ENCODE measurements at regions not wholly inside any gene's neighbourhood (a gene's known extent, or its start where the extent isn't known, plus 50 kb on each side); places are given as distances from the start of the nearest gene placed in this dataset.

DNA sequence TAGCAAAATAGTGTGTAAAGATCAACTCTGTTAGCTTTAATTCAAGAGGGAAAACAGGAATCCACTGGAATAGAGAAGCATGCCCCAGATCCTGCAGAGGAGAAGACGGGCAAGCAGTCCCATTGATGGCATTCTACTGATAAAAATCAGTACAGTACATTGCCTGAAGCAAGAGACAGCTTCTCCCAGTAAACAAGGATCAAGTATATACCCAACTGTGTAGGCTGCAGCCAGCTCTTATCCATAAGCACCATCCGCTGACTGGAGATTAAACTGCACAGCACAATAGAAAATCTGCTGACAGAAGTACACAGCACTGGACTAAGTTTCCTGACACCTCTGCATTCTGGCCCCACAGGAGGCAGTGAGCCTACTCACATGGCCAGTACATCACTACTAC is 110.1 kb downstream of the COX18 start:
- Histone ChIP-seq H3K9me3 (no peaks in the 10 kb centered on the region), H3K27ac (no peak overlapping the region), H3K27me3 (no peaks in the 10 kb centered on the region), H3K4me3 (no peak overlapping the region), H3K36me3 (no peaks in the 10 kb centered on the region), H3K4me1 (no peaks in the 10 kb centered on the region)
- DNase-seq (ENCODE audit: extremely low spot score in 2 of 2): no peak
- TF ChIP-seq POLR2AphosphoS5 (IDR thresholded peaks at IDR 0.05; ENCODE audit: insufficient read depth in 1 of 2, low read depth in 1 of 2) (no peak), POLR2A (IDR thresholded peaks at IDR 0.05) (no peak), CTCF (IDR thresholded peaks at IDR 0.05) (no peak)
- intact Hi-C loops (cut with DNase I): no loop called here

DNA sequence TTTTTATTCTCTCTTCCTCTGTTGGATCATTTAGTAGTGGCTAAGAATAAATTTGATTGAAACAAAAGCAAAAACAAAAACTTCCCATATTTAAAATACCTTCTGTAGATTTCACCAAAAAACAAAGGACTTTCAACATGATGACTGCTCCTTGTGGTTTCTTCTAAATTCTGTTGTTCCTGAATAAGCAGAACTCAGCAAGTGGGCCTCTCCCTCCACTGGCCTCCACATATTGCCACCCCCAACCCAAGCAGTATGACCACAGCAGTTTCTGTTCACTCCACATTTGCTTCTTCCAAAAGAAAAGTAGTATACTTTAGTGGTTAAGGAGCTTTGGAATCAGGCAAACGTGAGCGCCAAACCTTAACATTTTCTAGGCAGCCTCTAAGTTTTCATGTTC is 114.7 kb downstream of the COX18 start:
- H3K4me1 ChIP-seq: no peaks in the 10 kb centered on the region
- no peaks in the 10 kb centered on the region for H3K36me3 ChIP-seq
- intact Hi-C loops (cut with DNase I): no loop called here
- no peak overlapping the region for H3K27ac ChIP-seq
- H3K9me3 ChIP-seq: no peaks in the 10 kb centered on the region
- no peak for TF ChIP-seq POLR2A (IDR thresholded peaks at IDR 0.05)
- no peak for TF ChIP-seq POLR2AphosphoS5 (IDR thresholded peaks at IDR 0.05; ENCODE audit: insufficient read depth in 1 of 2, low read depth in 1 of 2)
- no peak for TF ChIP-seq CTCF (IDR thresholded peaks at IDR 0.05)
- H3K4me3 ChIP-seq: no peak overlapping the region
- no peaks in the 10 kb centered on the region for H3K27me3 ChIP-seq
- no peak for DNase-seq (ENCODE audit: extremely low spot score in 2 of 2)

- Histone ChIP-seq H3K4me1 (no peaks in the 10 kb centered on the region), H3K36me3 (no peaks in the 10 kb centered on the region), H3K27ac (no peak overlapping the region), H3K9me3 (no peaks in the 10 kb centered on the region), H3K4me3 (no peak overlapping the region), H3K27me3 (no peaks in the 10 kb centered on the region)
- DNase-seq (ENCODE audit: extremely low spot score in 2 of 2): no peak
- intact Hi-C loops (cut with DNase I): no loop called here
- no peak for TF ChIP-seq CTCF (IDR thresholded peaks at IDR 0.05)
- TF ChIP-seq POLR2AphosphoS5 (IDR thresholded peaks at IDR 0.05; ENCODE audit: insufficient read depth in 1 of 2, low read depth in 1 of 2): no peak
- no peak for TF ChIP-seq POLR2A (IDR thresholded peaks at IDR 0.05)
Measured at GRCh38 chr4:72953571-72953970, 115.9 kb downstream of the COX18 start.

GRCh38 chr4:72951628-72952027 is 117.9 kb downstream of the COX18 start:
- H3K27me3 ChIP-seq: no peaks in the 10 kb centered on the region
- H3K4me3 ChIP-seq: no peak overlapping the region
- no peaks in the 10 kb centered on the region for H3K4me1 ChIP-seq
- H3K9me3 ChIP-seq: no peaks in the 10 kb centered on the region
- intact Hi-C loops (cut with DNase I): no loop called here
- DNase-seq (ENCODE audit: extremely low spot score in 2 of 2): no peak
- H3K27ac ChIP-seq: no peak overlapping the region
- TF ChIP-seq CTCF (IDR thresholded peaks at IDR 0.05) (no peak), POLR2A (IDR thresholded peaks at IDR 0.05) (no peak), POLR2AphosphoS5 (IDR thresholded peaks at IDR 0.05; ENCODE audit: insufficient read depth in 1 of 2, low read depth in 1 of 2) (no peak)
- H3K36me3 ChIP-seq: no peaks in the 10 kb centered on the region

- Histone ChIP-seq H3K36me3 (no peaks in the 10 kb centered on the region), H3K4me1 (no peaks in the 10 kb centered on the region), H3K9me3 (no peaks in the 10 kb centered on the region), H3K27ac (no peak overlapping the region), H3K27me3 (no peaks in the 10 kb centered on the region), H3K4me3 (no peak overlapping the region)
- intact Hi-C loops (cut with DNase I): no loop called here
- TF ChIP-seq CTCF (IDR thresholded peaks at IDR 0.05) (no peak), POLR2AphosphoS5 (IDR thresholded peaks at IDR 0.05; ENCODE audit: insufficient read depth in 1 of 2, low read depth in 1 of 2) (no peak), POLR2A (IDR thresholded peaks at IDR 0.05) (no peak)
- DNase-seq (ENCODE audit: extremely low spot score in 2 of 2): no peak
Measured at GRCh38 chr4:72951147-72951546, 118.4 kb downstream of the COX18 start.
